Spleen (tissue), 11 donors: ENCODE measurements at regions not wholly inside any gene's neighbourhood (a gene's known extent, or its start where the extent isn't known, plus 50 kb on each side); places are given as distances from the start of the nearest gene placed in this dataset.

ENCODE experiments used
- DNase-seq: peaks from one replicate; pipeline ENCODE4 v3.0.0-alpha.2; 2020
- H3K27ac ChIP-seq, 8 donors: fragments of 200-600 bp; sonication (generic) in 7 of 8; 1 replicate in 4 of 8; 2 replicates in 4 of 8; pipeline versions ENCODE4 v1.5.0 to v1.8.0; 2016 to 2021; ENCODE audit warnings: inconsistent platforms in 4 of 8, mild to moderate bottlenecking in 4 of 8, moderate library complexity in 1 of 8
- H3K27me3 ChIP-seq, 7 donors: fragments of 200-600 bp; sonication (generic) in 6 of 7; replicated peaks in 1 of 7; 1 replicate in 4 of 7; 2 replicates in 3 of 7; pipeline versions ENCODE4 v1.5.0 to v1.8.0; 2016 to 2021; ENCODE audit warnings: inconsistent platforms in 3 of 7, mild to moderate bottlenecking in 1 of 7
- H3K36me3 ChIP-seq, 6 donors: fragments of 200-600 bp; sonication (generic) in 5 of 6; 1 replicate in 4 of 6; 2 replicates in 2 of 6; pipeline versions ENCODE4 v1.5.0 to v1.8.0; 2016 to 2021; ENCODE audit warnings: inconsistent platforms in 2 of 6
- H3K4me1 ChIP-seq, 6 donors: fragments of 200-600 bp; sonication (generic) in 5 of 6; 1 replicate in 3 of 6; 2 replicates in 3 of 6; pipeline versions ENCODE4 v1.5.0 to v1.8.0; 2016 to 2021; ENCODE audit warnings: inconsistent platforms in 3 of 6
- H3K4me3 ChIP-seq, 8 donors: fragments of 200-600 bp; sonication (generic) in 7 of 8; 1 replicate in 4 of 8; 2 replicates in 4 of 8; pipeline versions ENCODE4 v1.5.0 to v1.8.0; 2016 to 2021; ENCODE audit warnings: inconsistent platforms in 4 of 8, mild to moderate bottlenecking in 4 of 8, moderate library complexity in 2 of 8
- H3K9me3 ChIP-seq, 8 donors: fragments of 200-600 bp; sonication (generic) in 7 of 8; 1 replicate in 4 of 8; 2 replicates in 4 of 8; pipeline versions ENCODE4 v1.5.0 to v1.8.0; 2016 to 2021; ENCODE audit warnings: inconsistent platforms in 4 of 8
- POLR2A ChIP-seq, 3 donors: fragments of 450-650 bp; IDR thresholded peaks; one replicate each; pipeline ENCODE4 v1.5.1; 2017; ENCODE audit warnings: antibody characterized with exemption in 3 of 3, mild to moderate bottlenecking in 1 of 3
- POLR2AphosphoS5 ChIP-seq, 3 donors: sonication (generic); formaldehyde crosslinking; IDR thresholded peaks; one replicate each; pipeline ENCODE4 v1.5.1; 2017; ENCODE audit warnings: antibody characterized with exemption in 3 of 3
- WGBS, 5 donors: extraction: QIAGEN DNeasy Blood & Tissue Kit in 3 of 5; methylation state at CpG; one replicate each; pipeline versions ENCODE4 v1.1.5 to v1.1.7; 2013 to 2018; 5-methylcytosine and 5-hydroxymethylcytosine counted together
- intact Hi-C: fragments of 100-400 bp; cut with DNase I; formaldehyde crosslinking; loops from one replicate; pipeline ENCODE4 v1.15.0; 2023; ENCODE audit warnings: low total_unique reads
- TF ChIP-seq, protein P1 (sequence below), 11 experiments: fragments of 200-600 bp in 7 of 11; fragments of 450-650 bp in 4 of 11; sonication (generic) in 4 of 11; IDR thresholded peaks in 8 of 11; conservative IDR thresholded peaks in 3 of 11; 1 replicate in 7 of 11; 2 replicates in 4 of 11; pipeline versions ENCODE4 v1.4.0 to v1.8.0; 2016 to 2021; ENCODE audit warnings: antibody characterized with exemption in 11 of 11, inconsistent platforms in 4 of 11, mild to moderate bottlenecking in 1 of 11
- donor health status: healthy with polysubstance abuse.
- donor health status: DM: no; HTN: no; CAD: no; lungs with moderate emphysema.
- donor health status: DM: no; HTN: no; CAD: no.
- donor health status: Bipolar disorder and iron deficiency.
- donor health status: healthy.
- donor health status: DM: no; HTN: no; CAD: no.
- donor health status: DM: yes; HTN: yes; CAD: no.

DNA sequence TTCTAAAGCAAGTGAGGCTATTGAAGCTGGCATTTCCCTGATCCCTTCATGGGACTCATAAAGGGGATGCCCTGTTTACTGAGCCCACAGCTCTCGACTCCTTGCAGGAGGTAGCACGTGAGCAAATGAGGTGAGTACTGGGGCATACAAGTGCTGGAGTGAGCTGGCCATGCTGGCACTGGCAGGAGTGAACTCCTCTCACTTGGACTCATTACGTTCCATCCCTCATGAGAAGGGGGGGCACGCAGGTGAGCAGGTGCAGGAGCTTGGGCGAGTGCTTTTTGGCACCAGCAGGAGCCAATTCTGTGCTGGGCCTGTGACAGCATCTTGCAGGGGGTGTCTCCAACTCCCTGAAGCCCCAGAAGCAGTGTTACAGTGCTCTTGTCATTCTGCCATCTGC is 337.1 kb upstream of the CA10 start:
- 56 to 81% (median 77%) methylated on average over 5 of the region's 5 CpGs for WGBS, 5 donors
- Histone ChIP-seq H3K27me3 (no peaks in the 10 kb centered on the region), H3K4me3 (no peak overlapping the region), H3K9me3 (peaks cover 0 to 20% (median 9%) of the 10 kb centered on the region in 8 donors), H3K4me1 (no peaks in the 10 kb centered on the region), H3K27ac (no peak overlapping the region), H3K36me3 (no peaks in the 10 kb centered on the region)
- TF ChIP-seq, protein P1, sequence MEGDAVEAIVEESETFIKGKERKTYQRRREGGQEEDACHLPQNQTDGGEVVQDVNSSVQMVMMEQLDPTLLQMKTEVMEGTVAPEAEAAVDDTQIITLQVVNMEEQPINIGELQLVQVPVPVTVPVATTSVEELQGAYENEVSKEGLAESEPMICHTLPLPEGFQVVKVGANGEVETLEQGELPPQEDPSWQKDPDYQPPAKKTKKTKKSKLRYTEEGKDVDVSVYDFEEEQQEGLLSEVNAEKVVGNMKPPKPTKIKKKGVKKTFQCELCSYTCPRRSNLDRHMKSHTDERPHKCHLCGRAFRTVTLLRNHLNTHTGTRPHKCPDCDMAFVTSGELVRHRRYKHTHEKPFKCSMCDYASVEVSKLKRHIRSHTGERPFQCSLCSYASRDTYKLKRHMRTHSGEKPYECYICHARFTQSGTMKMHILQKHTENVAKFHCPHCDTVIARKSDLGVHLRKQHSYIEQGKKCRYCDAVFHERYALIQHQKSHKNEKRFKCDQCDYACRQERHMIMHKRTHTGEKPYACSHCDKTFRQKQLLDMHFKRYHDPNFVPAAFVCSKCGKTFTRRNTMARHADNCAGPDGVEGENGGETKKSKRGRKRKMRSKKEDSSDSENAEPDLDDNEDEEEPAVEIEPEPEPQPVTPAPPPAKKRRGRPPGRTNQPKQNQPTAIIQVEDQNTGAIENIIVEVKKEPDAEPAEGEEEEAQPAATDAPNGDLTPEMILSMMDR (IDR thresholded peaks at IDR 0.05 in 8 of 11, conservative IDR thresholded peaks at IDR 0.05 in 3 of 11) = no peak
- TF ChIP-seq POLR2A (IDR thresholded peaks at IDR 0.05) (no peak), POLR2AphosphoS5 (IDR thresholded peaks at IDR 0.05) (no peak)
- intact Hi-C loops = no loop called here
- peak; percentile 50 for DNase-seq

DNA sequence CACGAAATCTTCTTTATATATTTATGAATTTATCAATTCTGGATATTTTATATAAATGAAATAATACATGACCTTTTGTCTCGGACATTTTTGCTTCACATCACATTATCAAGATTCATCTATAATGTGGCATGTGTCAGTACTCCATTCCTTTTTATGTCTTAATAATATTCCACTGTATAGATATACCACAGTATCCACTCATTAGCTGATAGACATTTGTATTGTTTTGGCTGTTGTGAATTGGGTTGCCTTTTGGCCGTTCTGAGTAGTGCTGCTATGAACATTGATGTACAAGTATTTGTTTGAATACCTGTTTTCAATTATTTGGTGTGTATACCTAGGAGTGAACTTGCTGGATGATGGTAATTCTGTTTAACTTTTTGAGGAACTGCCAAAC is 323.8 kb upstream of the CA10 start:
- TF ChIP-seq POLR2AphosphoS5 (IDR thresholded peaks at IDR 0.05) = no peak
- TF ChIP-seq, protein P1 (IDR thresholded peaks at IDR 0.05 in 8 of 11, conservative IDR thresholded peaks at IDR 0.05 in 3 of 11) = no peak
- no peak for TF ChIP-seq POLR2A (IDR thresholded peaks at IDR 0.05)
- intact Hi-C loops = no loop called here
- WGBS, 5 donors = 58 to 77% (median 64%) methylated on average over 3 of the region's 3 CpGs
- Histone ChIP-seq H3K36me3 (no peaks in the 10 kb centered on the region), H3K4me1 (no peaks in the 10 kb centered on the region), H3K9me3 (peaks cover 0 to 12% (median 4%) of the 10 kb centered on the region in 8 donors), H3K27me3 (no peaks in the 10 kb centered on the region), H3K4me3 (no peak overlapping the region), H3K27ac (no peak overlapping the region)
- no peak for DNase-seq

DNA sequence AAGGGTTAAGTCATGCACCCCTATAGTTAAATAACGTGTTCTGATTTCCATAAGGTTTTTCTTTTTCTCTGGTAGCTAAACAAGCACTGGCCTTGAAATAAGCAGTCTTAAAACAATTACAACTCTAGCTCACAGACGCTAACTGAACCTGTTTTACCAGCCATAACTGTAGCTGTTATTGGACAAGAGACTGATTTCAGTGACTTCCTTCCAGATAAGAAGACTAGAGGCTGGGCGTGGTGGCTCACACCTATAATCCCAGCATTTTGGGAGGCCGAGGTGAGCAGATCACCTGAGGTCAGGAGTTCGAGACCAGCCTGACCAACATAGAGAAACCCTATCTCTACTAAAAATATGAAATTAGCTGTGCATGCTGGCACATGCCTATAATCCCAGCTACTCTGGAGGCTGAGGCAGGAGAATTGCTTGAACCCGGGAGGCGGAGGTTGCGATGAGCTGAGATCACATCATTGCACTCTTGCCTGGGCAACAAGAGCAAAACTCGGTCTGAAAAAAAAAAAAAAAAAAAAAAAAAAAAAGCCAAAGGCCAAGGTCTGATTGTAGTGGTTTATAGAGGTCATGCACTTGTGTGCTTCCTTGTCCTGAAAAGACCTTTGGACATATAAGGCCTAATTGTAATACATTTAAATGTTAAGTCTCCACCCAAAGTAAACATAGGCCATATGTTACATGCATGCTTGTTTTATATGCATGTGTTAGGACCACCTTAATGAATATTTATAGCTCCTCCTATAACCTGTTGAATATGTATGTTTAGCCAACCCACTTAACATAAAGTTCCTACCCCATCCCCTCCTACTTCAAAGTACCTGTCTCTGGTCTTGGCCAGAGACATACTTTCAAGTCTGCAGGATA is 319.5 kb upstream of the CA10 start:
- no peak for DNase-seq
- Histone ChIP-seq H3K27me3 (no peaks in the 10 kb centered on the region), H3K27ac (no peak overlapping the region), H3K36me3 (no peaks in the 10 kb centered on the region), H3K9me3 (peaks cover 0 to 10% (median 4%) of the 10 kb centered on the region in 8 donors), H3K4me3 (no peak overlapping the region), H3K4me1 (no peaks in the 10 kb centered on the region)
- intact Hi-C loops = no loop called here
- WGBS, 5 donors = 82 to 89% (median 85%) methylated on average over 9 of the region's 9 CpGs
- TF ChIP-seq POLR2AphosphoS5 (IDR thresholded peaks at IDR 0.05) (no peak), POLR2A (IDR thresholded peaks at IDR 0.05) (no peak)
- TF ChIP-seq, protein P1 (IDR thresholded peaks at IDR 0.05 in 8 of 11, conservative IDR thresholded peaks at IDR 0.05 in 3 of 11) = no peak

DNA sequence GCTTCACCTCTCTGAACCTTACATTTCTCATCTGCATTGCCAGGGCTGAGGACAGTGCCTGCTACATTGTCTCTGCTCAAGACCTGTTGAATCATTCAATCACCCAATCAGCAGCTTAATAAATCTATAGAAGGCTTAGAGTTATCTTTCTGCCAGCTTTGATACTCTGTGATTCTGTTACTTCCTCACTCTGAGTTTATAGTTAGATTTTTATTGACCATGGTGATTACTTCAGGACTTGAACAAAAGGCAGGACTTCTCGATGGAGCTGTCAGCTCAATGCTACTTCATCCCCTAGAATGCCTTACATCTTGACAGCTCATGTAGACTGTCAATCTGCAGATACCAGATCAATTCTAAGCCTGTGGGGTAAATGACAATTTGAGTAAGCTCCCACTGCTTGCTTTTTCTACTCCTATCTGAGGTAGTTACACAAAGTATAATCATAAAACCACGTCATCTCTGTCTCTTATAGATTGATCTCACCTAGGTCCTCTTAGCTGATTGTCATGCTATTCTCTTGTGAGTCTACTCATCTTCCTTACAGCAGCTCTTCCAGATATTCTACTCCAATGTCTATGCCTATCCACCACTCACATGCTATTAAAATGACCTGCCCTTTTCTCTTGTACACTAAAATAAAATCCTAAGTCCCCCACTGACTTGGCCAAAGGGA is 318.3 kb upstream of the CA10 start:
- intact Hi-C loops = no loop called here
- WGBS, 5 donors = 66 to 82% (median 68%) methylated on average over 2 of the region's 2 CpGs
- H3K27me3 ChIP-seq = no peaks in the 10 kb centered on the region

More for the DNA sequence above, 318.3 kb upstream of the CA10 start:
- Histone ChIP-seq H3K27ac (no peak overlapping the region), H3K4me1 (no peaks in the 10 kb centered on the region), H3K9me3 (no peaks in the 10 kb centered on the region), H3K4me3 (no peak overlapping the region), H3K36me3 (no peaks in the 10 kb centered on the region)
- DNase-seq = no peak
- TF ChIP-seq POLR2A (IDR thresholded peaks at IDR 0.05) (no peak), POLR2AphosphoS5 (IDR thresholded peaks at IDR 0.05) (no peak)
- TF ChIP-seq, protein P1 (IDR thresholded peaks at IDR 0.05 in 8 of 11, conservative IDR thresholded peaks at IDR 0.05 in 3 of 11) = no peak
